ENCODE measurements at regions not wholly inside any gene's neighbourhood (a gene's known extent, or its start where the extent isn't known, plus 50 kb on each side); places are given as distances from the start of the nearest gene placed in this dataset.

- TF ChIP-seq CTCF (IDR thresholded peaks at IDR 0.05) (no peak), POLR2A (IDR thresholded peaks at IDR 0.05) (no peak)
Observed at GRCh38 chr18:39942702-39943101, 2012.3 kb upstream of the PIK3C3 start.
